ENCODE measurements at regions not wholly inside any gene's neighbourhood (a gene's known extent, or its start where the extent isn't known, plus 50 kb on each side); places are given as distances from the start of the nearest gene placed in this dataset.
"Not testable (repeated sequence)": the region's sequence is repeated elsewhere in the genome, so short reads cannot be mapped to it uniquely, and the experiment has no call there.

- TF ChIP-seq POLR2AphosphoS5 (IDR thresholded peaks at IDR 0.05; ENCODE audit: insufficient read depth in 1 of 2, low read depth in 1 of 2); CTCF (IDR thresholded peaks at IDR 0.05); POLR2A (IDR thresholded peaks at IDR 0.05): not testable (repeated sequence)
Measured at GRCh38 chr12:54713876-54714275, 65.7 kb upstream of the DCD start.
